Activated CD8-positive, alpha-beta T cell treated with anti-CD3 and anti-CD28 coated beads, Interleukin-2, amount 10 ng/mL, durations not matched to agents 7 days and 5 days (primary cell): ENCODE measurements at regions not wholly inside any gene's neighbourhood (a gene's known extent, or its start where the extent isn't known, plus 50 kb on each side); places are given as distances from the start of the nearest gene placed in this dataset.

Experiments
- ATAC-seq: fragments of 150-1000 bp; cut with Tn5 transposase; one replicate; pipeline ENCODE4 v1.10.0; 2021; ENCODE audit warnings: moderate library complexity
- CTCF ChIA-PET: fragments of 350-600 bp; sonication (Branson Sonifier 250); formaldehyde crosslinking; loops from one replicate; lab custom pipeline; 2021; ENCODE audit warnings: antibody characterized with exemption; lab: Charles Lee
- POLR2A ChIA-PET: fragments of 350-600 bp; sonication (Branson Sonifier 250); formaldehyde crosslinking; loops from one replicate; lab custom pipeline; 2021; ENCODE audit warnings: antibody characterized with exemption; lab: Charles Lee
- DNase-seq: peaks from one replicate; pipeline ENCODE4 v3.0.0-alpha.2; 2020
- H3K27ac Mint-ChIP-seq: one replicate; pipeline ENCODE4 v1.8.0; 2021; ENCODE audit warnings: mild to moderate bottlenecking, mixed read lengths
- H3K27me3 Mint-ChIP-seq: one replicate; pipeline ENCODE4 v1.8.0; 2021; ENCODE audit warnings: low read depth, mixed read lengths
- H3K36me3 Mint-ChIP-seq: one replicate; pipeline ENCODE4 v1.8.0; 2021; ENCODE audit warnings: low read depth, mixed read lengths
- H3K4me1 Mint-ChIP-seq: one replicate; pipeline ENCODE4 v1.8.0; 2021; ENCODE audit warnings: low read depth, mixed read lengths
- H3K4me3 Mint-ChIP-seq: one replicate; pipeline ENCODE4 v1.8.0; 2021; ENCODE audit warnings: mild to moderate bottlenecking, mixed read lengths
- H3K9me3 Mint-ChIP-seq: one replicate; pipeline ENCODE4 v1.8.0; 2022; ENCODE audit warnings: mixed read lengths; ENCODE audit not compliant: insufficient read depth

GRCh38 chr6:19655744-19656143 is 181.4 kb upstream of the ID4 start:
- ChIA-PET CTCF (no interaction called here), POLR2A (no interaction called here)

GRCh38 chr6:19660123-19660910 is 176.9 kb upstream of the ID4 start:
- ATAC-seq (no peak), DNase-seq (no peak)
- H3K9me3 Mint-ChIP-seq = peaks cover 8% of the 10 kb centered on the region
- no peaks in the 10 kb centered on the region for H3K27me3 Mint-ChIP-seq
- CTCF ChIA-PET = no interaction called here
- H3K4me3 Mint-ChIP-seq = no peak overlapping the region
- POLR2A ChIA-PET = no interaction called here
- no peaks in the 10 kb centered on the region for H3K4me1 Mint-ChIP-seq
- no peak overlapping the region for H3K27ac Mint-ChIP-seq
- H3K36me3 Mint-ChIP-seq = no peaks in the 10 kb centered on the region

More at GRCh38 chr6:19655744-19656143, 181.4 kb upstream of the ID4 start:
- Mint-ChIP-seq H3K4me1 (no peaks in the 10 kb centered on the region), H3K27me3 (no peaks in the 10 kb centered on the region), H3K4me3 (no peak overlapping the region), H3K27ac (no peak overlapping the region), H3K36me3 (no peaks in the 10 kb centered on the region), H3K9me3 (peaks cover 8% of the 10 kb centered on the region)
- no peak for DNase-seq
- no peak for ATAC-seq

GRCh38 chr6:19662911-19663310 is 174.3 kb upstream of the ID4 start:
- POLR2A ChIA-PET = no interaction called here
- Mint-ChIP-seq H3K9me3 (no peaks in the 10 kb centered on the region), H3K27me3 (no peaks in the 10 kb centered on the region), H3K27ac (no peak overlapping the region), H3K4me3 (no peak overlapping the region), H3K4me1 (no peaks in the 10 kb centered on the region), H3K36me3 (no peaks in the 10 kb centered on the region)
- ATAC-seq = no peak
- CTCF ChIA-PET = no interaction called here
- DNase-seq = no peak

GRCh38 chr6:19663479-19663878 is 173.7 kb upstream of the ID4 start:
- Mint-ChIP-seq H3K4me3 (no peak overlapping the region), H3K4me1 (no peaks in the 10 kb centered on the region), H3K36me3 (no peaks in the 10 kb centered on the region), H3K27me3 (no peaks in the 10 kb centered on the region), H3K27ac (no peak overlapping the region), H3K9me3 (no peaks in the 10 kb centered on the region)
- DNase-seq (no peak), ATAC-seq (no peak)
- ChIA-PET CTCF (no interaction called here), POLR2A (no interaction called here)

GRCh38 chr6:19664050-19664449 is 173.1 kb upstream of the ID4 start:
- no peak for ATAC-seq
- no peaks in the 10 kb centered on the region for H3K27me3 Mint-ChIP-seq
- ChIA-PET CTCF (no interaction called here), POLR2A (no interaction called here)
- no peak overlapping the region for H3K4me3 Mint-ChIP-seq
- H3K27ac Mint-ChIP-seq = no peak overlapping the region
- no peaks in the 10 kb centered on the region for H3K9me3 Mint-ChIP-seq
- no peaks in the 10 kb centered on the region for H3K36me3 Mint-ChIP-seq
- no peak for DNase-seq
- no peaks in the 10 kb centered on the region for H3K4me1 Mint-ChIP-seq

- POLR2A ChIA-PET = no interaction called here
- no peaks in the 10 kb centered on the region for H3K36me3 Mint-ChIP-seq
These were observed 172.1 kb upstream of the ID4 start for GRCh38 chr6:19664878-19665612.

GRCh38 chr6:19665613-19665909 is 171.6 kb upstream of the ID4 start:
- no peaks in the 10 kb centered on the region for H3K36me3 Mint-ChIP-seq
- no peaks in the 10 kb centered on the region for H3K27me3 Mint-ChIP-seq
- no peak overlapping the region for H3K4me3 Mint-ChIP-seq
- H3K27ac Mint-ChIP-seq = no peak overlapping the region
- no peak for ATAC-seq
- DNase-seq = no peak
- CTCF ChIA-PET = no interaction called here
- no peaks in the 10 kb centered on the region for H3K4me1 Mint-ChIP-seq
- POLR2A ChIA-PET = no interaction called here
- H3K9me3 Mint-ChIP-seq = no peaks in the 10 kb centered on the region

More at GRCh38 chr6:19664878-19665612, 172.1 kb upstream of the ID4 start:
- Mint-ChIP-seq H3K27me3 (no peaks in the 10 kb centered on the region), H3K9me3 (no peaks in the 10 kb centered on the region), H3K4me3 (no peak overlapping the region), H3K4me1 (no peaks in the 10 kb centered on the region), H3K27ac (no peak overlapping the region)
- CTCF ChIA-PET = no interaction called here
- ATAC-seq = no peak
- no peak for DNase-seq

- ChIA-PET CTCF (no interaction called here), POLR2A (no interaction called here)
- Mint-ChIP-seq H3K4me3 (no peak overlapping the region), H3K9me3 (no peaks in the 10 kb centered on the region), H3K27ac (no peak overlapping the region), H3K27me3 (no peaks in the 10 kb centered on the region), H3K4me1 (no peaks in the 10 kb centered on the region), H3K36me3 (no peaks in the 10 kb centered on the region)
- DNase-seq (no peak), ATAC-seq (no peak)
These were observed 168.5 kb upstream of the ID4 start for GRCh38 chr6:19668710-19669109.

GRCh38 chr6:19669206-19669605 is 168.0 kb upstream of the ID4 start:
- ChIA-PET POLR2A (no interaction called here), CTCF (no interaction called here)
- no peaks in the 10 kb centered on the region for H3K27me3 Mint-ChIP-seq
- no peak for DNase-seq
- H3K27ac Mint-ChIP-seq = no peak overlapping the region
- H3K4me1 Mint-ChIP-seq = no peaks in the 10 kb centered on the region
- no peak for ATAC-seq
- no peaks in the 10 kb centered on the region for H3K9me3 Mint-ChIP-seq
- no peak overlapping the region for H3K4me3 Mint-ChIP-seq
- H3K36me3 Mint-ChIP-seq = no peaks in the 10 kb centered on the region

- no peak for ATAC-seq
These were observed 154.3 kb upstream of the ID4 start for GRCh38 chr6:19682859-19683258.

GRCh38 chr6:19690325-19691075 is 146.7 kb upstream of the ID4 start:
- H3K27ac Mint-ChIP-seq = no peak overlapping the region
- DNase-seq = no peak
- peaks cover 11% of the 10 kb centered on the region for H3K27me3 Mint-ChIP-seq
- H3K4me3 Mint-ChIP-seq = no peak overlapping the region
- ATAC-seq = no peak
- POLR2A ChIA-PET = no interaction called here
- CTCF ChIA-PET = no interaction called here
- H3K9me3 Mint-ChIP-seq = no peaks in the 10 kb centered on the region
- H3K4me1 Mint-ChIP-seq = no peaks in the 10 kb centered on the region
- H3K36me3 Mint-ChIP-seq = no peaks in the 10 kb centered on the region

More at GRCh38 chr6:19682859-19683258, 154.3 kb upstream of the ID4 start:
- H3K27me3 Mint-ChIP-seq = no peaks in the 10 kb centered on the region
- no peak overlapping the region for H3K4me3 Mint-ChIP-seq
- ChIA-PET CTCF (no interaction called here), POLR2A (no interaction called here)
- DNase-seq = no peak
- no peaks in the 10 kb centered on the region for H3K36me3 Mint-ChIP-seq
- no peaks in the 10 kb centered on the region for H3K4me1 Mint-ChIP-seq
- H3K9me3 Mint-ChIP-seq = no peaks in the 10 kb centered on the region
- H3K27ac Mint-ChIP-seq = no peak overlapping the region
